Activated CD4-positive, alpha-beta T cell treated with anti-CD3 and anti-CD28 coated beads, Interleukin-10, Interleukin-2, amounts not matched to agents 100 ng/mL and 50 ng/mL, durations not matched to agents 16 hours and 8 hours (primary cell): ENCODE measurements at regions not wholly inside any gene's neighbourhood (a gene's known extent, or its start where the extent isn't known, plus 50 kb on each side); places are given as distances from the start of the nearest gene placed in this dataset.
A peak's percentile ranks its signal among the peaks of the same experiment; 100 is the strongest.
"Not testable (repeated sequence)": the region's sequence is repeated elsewhere in the genome, so short reads cannot be mapped to it uniquely, and the experiment has no call there.

Experiments
- DNase-seq: peaks from one replicate; pipeline ENCODE4 v3.0.0-alpha.2; 2020

GRCh38 chr4:64216741-64217140 is 192.5 kb downstream of the TECRL start:
- no peak for DNase-seq

- no peak for DNase-seq
Measured at GRCh38 chr4:64205376-64205775, 203.9 kb downstream of the TECRL start.

GRCh38 chr4:64200001-64200555 is 209.2 kb downstream of the TECRL start:
- DNase-seq = no peak

GRCh38 chr4:64195582-64195981 is 213.7 kb downstream of the TECRL start:
- DNase-seq = no peak

- DNase-seq = no peak
Measured at GRCh38 chr4:64192731-64193412, 216.4 kb downstream of the TECRL start.

GRCh38 chr4:64174247-64174882 is 234.9 kb downstream of the TECRL start:
- DNase-seq = no peak

GRCh38 chr4:64166365-64166764 is 242.9 kb downstream of the TECRL start:
- no peak for DNase-seq

GRCh38 chr4:64158648-64159326 is 250.5 kb downstream of the TECRL start:
- peak; percentile 66 for DNase-seq

- no peak for DNase-seq
Measured at GRCh38 chr4:64157397-64157796, 251.9 kb downstream of the TECRL start.

- no peak for DNase-seq
Measured at GRCh38 chr4:64156253-64156652, 253.0 kb downstream of the TECRL start.

- DNase-seq = no peak
Measured at GRCh38 chr4:64146030-64146429, 263.2 kb downstream of the TECRL start.

GRCh38 chr4:64144994-64145393 is 264.3 kb downstream of the TECRL start:
- no peak for DNase-seq

GRCh38 chr4:64130907-64131306 is 278.3 kb downstream of the TECRL start:
- DNase-seq = no peak

- DNase-seq = no peak
Measured at GRCh38 chr4:64125354-64125753, 283.9 kb downstream of the TECRL start.

GRCh38 chr4:64121803-64122202 is 287.4 kb downstream of the TECRL start:
- no peak for DNase-seq

- DNase-seq = no peak
Measured at GRCh38 chr4:64105903-64106302, 303.3 kb downstream of the TECRL start.

GRCh38 chr4:64095398-64095797 is 313.9 kb downstream of the TECRL start:
- DNase-seq = no peak

- no peak for DNase-seq
Measured at GRCh38 chr4:64079316-64079715, 329.9 kb downstream of the TECRL start.

GRCh38 chr4:64068096-64068495 is 341.2 kb downstream of the TECRL start:
- no peak for DNase-seq

- DNase-seq = no peak
Measured at GRCh38 chr4:64062991-64063390, 346.3 kb downstream of the TECRL start.

GRCh38 chr4:64037033-64037432 is 372.2 kb downstream of the TECRL start:
- DNase-seq = not testable (repeated sequence)

GRCh38 chr4:64022560-64022959 is 386.7 kb downstream of the TECRL start:
- no peak for DNase-seq

- DNase-seq = no peak
Measured at GRCh38 chr4:64016893-64017292, 392.4 kb downstream of the TECRL start.

GRCh38 chr4:64014647-64015046 is 394.6 kb downstream of the TECRL start:
- DNase-seq = no peak
